ENCODE measurements at regions not wholly inside any gene's neighbourhood (a gene's known extent, or its start where the extent isn't known, plus 50 kb on each side); places are given as distances from the start of the nearest gene placed in this dataset.

- TF ChIP-seq, protein P1, sequence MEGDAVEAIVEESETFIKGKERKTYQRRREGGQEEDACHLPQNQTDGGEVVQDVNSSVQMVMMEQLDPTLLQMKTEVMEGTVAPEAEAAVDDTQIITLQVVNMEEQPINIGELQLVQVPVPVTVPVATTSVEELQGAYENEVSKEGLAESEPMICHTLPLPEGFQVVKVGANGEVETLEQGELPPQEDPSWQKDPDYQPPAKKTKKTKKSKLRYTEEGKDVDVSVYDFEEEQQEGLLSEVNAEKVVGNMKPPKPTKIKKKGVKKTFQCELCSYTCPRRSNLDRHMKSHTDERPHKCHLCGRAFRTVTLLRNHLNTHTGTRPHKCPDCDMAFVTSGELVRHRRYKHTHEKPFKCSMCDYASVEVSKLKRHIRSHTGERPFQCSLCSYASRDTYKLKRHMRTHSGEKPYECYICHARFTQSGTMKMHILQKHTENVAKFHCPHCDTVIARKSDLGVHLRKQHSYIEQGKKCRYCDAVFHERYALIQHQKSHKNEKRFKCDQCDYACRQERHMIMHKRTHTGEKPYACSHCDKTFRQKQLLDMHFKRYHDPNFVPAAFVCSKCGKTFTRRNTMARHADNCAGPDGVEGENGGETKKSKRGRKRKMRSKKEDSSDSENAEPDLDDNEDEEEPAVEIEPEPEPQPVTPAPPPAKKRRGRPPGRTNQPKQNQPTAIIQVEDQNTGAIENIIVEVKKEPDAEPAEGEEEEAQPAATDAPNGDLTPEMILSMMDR (IDR thresholded peaks at IDR 0.05; ENCODE audit: low read depth, low read length, missing control alignments), result no peak
- no peak for DNase-seq (ENCODE audit: low read depth)
- no peak overlapping the region for H3K4me3 ChIP-seq (ENCODE audit: low read depth, low read length)
These were observed 226.3 kb upstream of the ARHGEF26 start for GRCh38 chr3:153894857-153895256.

- H3K4me3 ChIP-seq (ENCODE audit: low read depth, low read length), result no peak overlapping the region
- TF ChIP-seq, protein P1 (IDR thresholded peaks at IDR 0.05; ENCODE audit: low read depth, low read length, missing control alignments), result no peak
- no peak for DNase-seq (ENCODE audit: low read depth)
These were observed 225.0 kb upstream of the ARHGEF26 start for GRCh38 chr3:153896197-153896596.

- TF ChIP-seq, protein P1 (IDR thresholded peaks at IDR 0.05; ENCODE audit: low read depth, low read length, missing control alignments), result no peak
- no peak overlapping the region for H3K4me3 ChIP-seq (ENCODE audit: low read depth, low read length)
- DNase-seq (ENCODE audit: low read depth), result no peak
These were observed 224.0 kb upstream of the ARHGEF26 start for GRCh38 chr3:153897025-153897723.

- H3K4me3 ChIP-seq (ENCODE audit: low read depth, low read length), result no peak overlapping the region
- TF ChIP-seq, protein P1 (IDR thresholded peaks at IDR 0.05; ENCODE audit: low read depth, low read length, missing control alignments), result no peak
- DNase-seq (ENCODE audit: low read depth), result no peak
These were observed 223.3 kb upstream of the ARHGEF26 start for GRCh38 chr3:153897842-153898241.

DNA sequence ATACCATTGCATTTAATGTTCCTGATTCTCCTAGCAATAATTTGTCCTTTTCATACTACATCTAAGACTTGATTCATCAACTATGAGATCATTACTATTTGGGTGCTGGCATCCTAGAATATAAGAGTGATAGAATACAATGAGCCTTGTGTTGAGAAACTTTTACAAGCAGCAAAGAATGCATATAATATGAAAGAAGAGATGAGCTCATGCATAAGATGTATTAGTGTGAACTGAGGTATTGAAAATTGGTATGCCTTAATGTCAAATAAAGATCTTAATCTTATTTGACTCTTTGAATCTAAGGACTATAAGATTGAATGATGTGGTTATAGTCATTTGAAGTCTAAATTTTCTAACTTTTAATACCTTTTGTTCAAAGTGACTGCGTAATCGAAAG, 220.0 kb upstream of the ARHGEF26 start:
- H3K4me3 ChIP-seq (ENCODE audit: low read depth, low read length), result no peak overlapping the region
- no peak for DNase-seq (ENCODE audit: low read depth)

GRCh38 chr3:153901991-153902390, 219.2 kb upstream of the ARHGEF26 start:
- TF ChIP-seq, protein P1 (IDR thresholded peaks at IDR 0.05; ENCODE audit: low read depth, low read length, missing control alignments), result no peak
- no peak overlapping the region for H3K4me3 ChIP-seq (ENCODE audit: low read depth, low read length)
- DNase-seq (ENCODE audit: low read depth), result no peak

More for the DNA sequence above, 220.0 kb upstream of the ARHGEF26 start:
- TF ChIP-seq, protein P1 (IDR thresholded peaks at IDR 0.05; ENCODE audit: low read depth, low read length, missing control alignments), result no peak

DNA sequence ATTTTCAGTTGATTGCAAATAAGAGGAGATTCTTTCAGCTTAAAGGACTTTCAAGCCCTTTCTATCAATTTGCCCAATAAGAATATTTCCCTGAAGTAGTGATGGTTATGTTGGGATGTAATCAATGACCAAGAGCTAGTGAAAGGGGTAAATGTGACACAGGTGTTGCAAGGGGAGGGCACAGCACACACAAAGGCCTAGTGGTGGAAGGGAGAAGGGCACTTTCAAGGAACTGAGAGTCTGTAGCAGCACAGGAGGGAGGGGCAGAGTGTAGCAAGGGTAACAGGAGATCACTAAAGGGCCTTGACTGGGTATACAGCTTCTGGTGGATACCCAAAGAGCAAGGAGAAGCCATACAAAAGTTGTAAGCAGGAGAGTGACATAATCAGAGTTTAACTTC, 217.8 kb upstream of the ARHGEF26 start:
- H3K4me3 ChIP-seq (ENCODE audit: low read depth, low read length), result no peak overlapping the region
- DNase-seq (ENCODE audit: low read depth), result no peak
- TF ChIP-seq, protein P1 (IDR thresholded peaks at IDR 0.05; ENCODE audit: low read depth, low read length, missing control alignments), result peak; percentile 29
